Muscle of arm (tissue), 1 donor: ENCODE measurements at regions not wholly inside any gene's neighbourhood (a gene's known extent, or its start where the extent isn't known, plus 50 kb on each side); places are given as distances from the start of the nearest gene placed in this dataset.

Experiments used
- DNase-seq: peaks from one replicate; pipeline ENCODE4 v3.0.0-alpha.2; 2013

DNA sequence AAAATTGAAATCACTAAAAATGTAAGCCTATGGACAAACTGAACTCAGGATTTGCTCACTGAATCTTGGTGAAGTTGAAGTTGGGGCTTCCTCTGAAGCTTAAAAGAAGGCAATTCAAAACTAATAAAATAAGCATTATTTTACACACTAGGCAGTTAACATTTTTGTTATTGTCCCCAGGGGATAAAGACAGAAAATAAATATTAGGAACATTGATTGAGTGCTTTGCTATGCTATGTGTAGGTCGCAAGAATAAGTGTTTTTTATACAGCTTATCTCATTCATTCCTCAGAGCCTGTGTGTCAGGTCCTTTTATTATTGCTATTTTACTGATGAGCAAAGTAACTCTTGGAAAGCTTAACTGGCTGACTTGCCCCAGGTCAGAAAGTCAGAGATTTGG lies 82.2 kb downstream of the ZNF608 start:
- no peak for DNase-seq

DNA sequence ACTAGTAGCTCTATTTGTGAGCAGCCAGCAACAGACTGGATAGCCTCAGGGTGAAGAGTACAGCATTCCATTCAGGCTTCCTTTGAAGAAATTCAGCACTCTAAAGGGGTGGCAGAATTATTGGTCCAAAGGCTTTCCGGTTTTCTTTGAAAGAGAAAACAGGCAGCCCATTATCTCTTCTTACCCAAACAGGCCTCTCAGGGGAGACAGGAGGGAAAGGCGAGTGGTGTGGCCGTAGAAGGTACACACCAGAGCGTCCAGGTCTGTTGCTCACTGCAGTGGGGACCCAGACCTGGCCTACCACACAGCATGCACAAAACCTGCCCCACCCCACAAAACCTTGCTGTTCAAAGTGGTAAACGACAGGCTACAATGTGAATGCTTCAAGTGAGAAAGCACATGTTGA lies 83.3 kb downstream of the ZNF608 start:
- DNase-seq: no peak

DNA sequence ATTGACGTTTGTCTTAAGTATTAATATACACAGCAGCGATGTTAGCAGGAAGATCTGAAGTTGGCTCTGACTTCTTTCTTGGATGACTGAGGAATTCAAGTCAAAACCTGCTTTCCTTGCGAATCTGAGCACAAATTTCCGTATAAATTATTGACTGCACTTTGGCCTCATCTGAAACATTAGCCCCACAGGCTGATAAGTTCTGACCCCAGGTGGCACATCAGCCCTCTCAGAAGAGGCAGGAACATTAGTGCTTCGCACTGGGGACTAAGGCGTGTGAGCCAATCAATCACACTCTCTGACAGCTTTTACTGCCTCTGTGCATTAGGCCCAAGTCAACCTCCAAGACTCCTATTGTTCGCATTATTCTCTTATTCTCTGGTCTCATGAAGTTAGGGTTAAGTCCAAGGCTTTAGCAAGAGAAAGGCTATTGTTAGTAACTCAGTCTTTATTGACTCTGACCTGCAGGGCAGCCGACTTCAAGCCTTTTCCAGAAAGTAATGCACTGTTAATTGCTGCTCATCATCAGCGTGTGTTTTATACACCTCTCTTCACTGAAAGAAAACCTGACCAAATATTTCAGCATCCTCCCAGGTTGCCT lies 84.2 kb downstream of the ZNF608 start:
- DNase-seq: no peak

DNA sequence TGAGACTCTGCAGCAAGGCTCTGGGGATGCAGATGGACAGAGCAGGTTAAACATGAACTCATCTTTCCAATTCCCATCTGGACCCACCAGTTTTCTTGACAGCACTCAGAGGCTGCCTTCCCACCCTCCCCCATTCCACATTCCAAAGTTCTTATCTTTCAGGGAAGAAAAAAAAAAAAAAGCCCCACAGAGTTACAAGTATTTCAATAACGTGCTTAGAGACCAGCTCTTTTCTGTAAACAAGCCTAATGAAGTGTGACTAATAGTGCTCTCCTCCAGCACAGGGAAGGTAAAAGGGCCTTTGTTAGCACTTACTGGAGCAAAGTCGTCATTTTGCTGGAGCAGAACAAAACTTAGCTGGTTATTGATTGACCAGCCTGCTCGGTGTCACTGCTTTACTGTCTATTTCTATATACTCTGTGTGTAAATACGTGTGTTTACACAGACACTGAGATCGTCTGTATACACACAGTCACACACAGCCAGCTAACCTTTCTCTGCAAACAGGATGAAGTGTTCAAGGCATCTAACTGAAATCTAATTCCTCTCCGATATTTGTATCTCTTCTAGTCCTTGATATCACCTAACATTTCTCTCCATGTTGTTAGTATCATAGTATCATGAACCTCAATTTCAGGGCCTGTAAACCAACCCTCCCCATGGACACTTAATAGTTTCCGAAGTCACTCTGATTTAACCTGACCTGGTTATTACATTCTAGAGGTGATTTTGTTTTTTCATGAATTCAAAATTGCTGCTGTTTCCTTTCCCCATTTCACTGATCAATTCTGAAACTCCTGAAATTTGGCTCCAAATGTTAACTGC lies 84.9 kb downstream of the ZNF608 start:
- DNase-seq: no peak

DNA sequence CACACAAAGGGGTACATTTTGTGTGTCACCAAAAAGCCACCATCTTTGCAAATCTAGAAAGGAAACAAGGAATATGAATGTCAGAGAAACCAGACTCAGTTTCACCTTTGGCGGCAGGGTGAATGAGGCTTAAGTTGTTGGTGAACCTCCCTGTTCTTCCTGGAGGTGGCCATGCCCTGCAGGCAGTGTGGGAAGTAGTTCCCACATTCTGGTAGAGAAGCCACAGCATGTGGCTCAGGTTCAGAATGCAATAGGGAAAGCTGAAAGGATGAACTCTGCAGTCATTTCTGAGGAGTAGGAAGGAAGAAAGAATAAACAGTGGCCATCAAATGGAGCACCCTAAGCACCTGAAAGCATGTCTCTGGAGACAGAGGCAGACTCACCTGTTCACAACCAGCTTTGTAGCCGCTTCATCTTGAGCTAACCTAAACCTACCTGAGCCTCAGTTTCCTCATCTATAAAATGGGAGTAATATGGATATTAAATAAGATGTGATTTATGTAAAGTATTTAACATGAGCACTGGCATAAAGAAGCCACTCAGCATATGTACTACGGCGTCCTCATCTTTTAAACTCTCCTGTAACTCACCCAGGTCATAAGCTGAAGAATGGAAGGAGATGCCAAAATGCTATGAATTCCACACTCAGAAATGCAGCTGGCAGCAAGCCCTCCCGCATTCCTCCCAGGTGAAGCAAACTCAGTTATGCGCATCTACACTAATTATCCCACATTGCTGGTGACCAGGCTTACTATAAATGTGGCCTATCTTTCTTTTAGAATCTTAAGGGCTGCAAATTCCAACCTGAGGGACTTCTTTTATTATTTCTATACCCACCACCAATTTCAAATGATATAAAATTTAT lies 86.0 kb downstream of the ZNF608 start:
- DNase-seq: no peak

DNA sequence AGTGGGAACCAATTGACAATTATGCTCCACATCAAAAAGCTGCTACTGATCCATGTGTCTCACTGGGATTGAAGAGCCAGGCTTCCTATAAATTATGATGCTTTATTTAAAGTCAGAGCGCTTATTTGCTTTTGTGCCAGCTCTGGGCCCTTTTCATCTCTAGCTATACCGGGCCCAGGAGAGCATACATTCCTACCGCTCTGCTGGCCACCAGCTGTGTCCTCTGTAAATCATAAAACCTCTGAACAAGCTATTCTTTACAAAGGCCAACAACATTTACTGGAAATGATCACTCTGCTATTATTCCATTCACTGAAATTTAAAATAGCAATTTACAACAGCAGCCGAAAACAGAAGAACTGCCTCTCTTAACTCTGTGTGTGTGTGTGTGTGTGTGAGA lies 86.6 kb downstream of the ZNF608 start:
- DNase-seq: no peak

DNA sequence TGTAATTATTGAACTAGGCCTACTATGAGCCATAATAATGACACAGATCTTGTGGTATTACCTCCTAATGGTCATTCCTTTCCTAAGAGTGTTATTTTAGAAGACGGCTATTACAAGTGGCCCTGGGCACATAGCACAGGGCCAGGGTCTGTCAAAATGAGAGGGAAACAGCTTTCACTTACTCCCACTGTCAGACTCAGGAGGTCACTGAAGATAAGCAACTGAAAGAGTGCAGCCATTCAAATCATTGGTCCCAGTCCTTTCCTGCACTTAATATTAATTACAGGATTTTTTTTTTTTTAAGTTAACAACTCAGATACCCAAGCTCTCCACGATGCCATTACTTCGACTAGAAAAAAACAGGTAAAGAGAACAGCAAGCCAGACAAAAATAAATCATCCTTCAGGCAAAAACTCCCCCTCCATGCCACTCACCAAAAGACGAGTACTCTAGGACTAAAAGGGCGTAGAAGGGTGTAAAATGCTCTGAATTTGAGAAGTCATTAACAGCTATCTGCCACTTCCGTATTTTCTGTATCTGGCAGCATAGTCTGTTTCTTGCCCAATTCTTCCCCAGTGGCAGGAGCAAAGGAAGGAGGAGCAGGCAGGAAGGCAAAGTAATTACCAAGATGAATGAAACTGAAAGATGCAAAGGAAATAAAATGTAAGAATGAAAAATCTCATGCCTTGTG lies 87.4 kb downstream of the ZNF608 start:
- no peak for DNase-seq

DNA sequence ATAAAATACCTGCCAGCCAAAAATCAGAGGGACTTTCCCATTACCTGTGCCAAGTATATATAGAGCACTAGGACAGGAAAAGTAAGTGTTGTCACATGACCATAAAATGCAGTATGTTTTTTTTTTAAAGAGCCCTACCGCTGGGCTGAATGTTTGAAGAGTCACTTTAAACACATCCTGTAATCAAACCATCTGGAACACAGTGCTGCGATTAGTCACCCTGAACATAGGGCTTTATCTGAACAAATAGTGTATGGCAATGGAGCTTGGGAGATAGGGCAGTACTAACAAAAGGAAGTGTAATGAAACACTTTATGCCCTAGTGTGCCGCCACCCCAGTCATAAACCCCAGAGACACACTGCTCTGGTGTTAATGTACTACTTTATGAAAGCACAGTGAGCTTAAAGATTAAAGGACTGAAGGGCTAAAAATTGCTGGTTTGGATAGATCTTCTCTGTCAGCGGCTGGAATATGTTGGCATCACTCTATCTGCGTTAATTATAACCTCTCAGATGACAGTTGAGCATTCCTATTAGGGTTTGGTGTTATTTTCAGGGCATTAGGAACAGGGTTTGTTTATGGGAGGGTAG lies 90.4 kb downstream of the ZNF608 start:
- DNase-seq: no peak

DNA sequence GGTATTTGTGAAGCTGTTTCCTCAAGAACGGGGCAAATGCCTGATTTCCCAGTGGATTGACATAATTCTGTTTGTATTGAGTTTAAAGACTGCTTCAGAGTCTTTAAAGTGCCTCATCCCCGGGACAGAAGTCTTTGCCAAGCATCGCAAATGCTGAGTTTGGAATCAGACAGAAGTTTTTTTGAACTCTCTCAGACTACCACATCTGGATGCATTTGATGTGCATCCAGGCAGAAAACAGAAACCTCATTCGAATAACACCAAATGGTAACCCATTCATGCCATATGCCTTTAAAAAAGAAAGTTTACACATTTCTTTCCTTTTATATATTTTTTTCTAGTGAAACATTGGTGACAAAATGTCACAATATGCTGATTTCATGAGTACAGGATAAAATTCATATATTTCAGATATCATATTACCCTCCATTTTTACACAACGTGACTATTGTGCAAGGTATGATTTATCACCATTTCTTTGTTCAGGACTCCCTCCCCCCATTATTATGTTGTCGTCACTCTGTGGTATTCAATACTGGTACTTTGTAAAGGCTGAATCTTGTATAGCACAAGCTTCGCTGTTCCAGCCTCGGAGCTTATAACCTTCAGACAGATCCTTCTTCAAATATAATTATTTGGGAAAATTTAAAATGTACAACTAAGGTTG lies 91.1 kb downstream of the ZNF608 start:
- DNase-seq: peak; percentile 74

DNA sequence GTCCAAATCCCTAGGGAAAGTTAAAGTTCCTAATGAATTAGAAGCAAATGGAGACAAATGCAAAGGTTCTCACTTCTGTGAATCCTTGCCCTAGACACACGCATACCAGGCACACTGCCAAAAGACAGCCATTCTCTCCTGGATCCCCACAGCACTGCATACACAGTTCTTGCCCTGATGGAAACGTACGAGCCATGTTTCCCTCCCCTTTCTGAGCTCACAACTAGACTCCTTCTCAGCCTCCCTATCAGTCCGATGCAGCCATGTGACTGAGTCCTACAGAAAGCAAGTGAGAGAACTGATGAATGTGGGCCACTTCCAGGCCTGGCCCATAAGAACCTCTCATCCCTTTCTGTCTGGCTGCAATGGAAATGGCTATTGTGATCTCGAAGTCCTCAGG lies 92.0 kb downstream of the ZNF608 start:
- DNase-seq: no peak

DNA sequence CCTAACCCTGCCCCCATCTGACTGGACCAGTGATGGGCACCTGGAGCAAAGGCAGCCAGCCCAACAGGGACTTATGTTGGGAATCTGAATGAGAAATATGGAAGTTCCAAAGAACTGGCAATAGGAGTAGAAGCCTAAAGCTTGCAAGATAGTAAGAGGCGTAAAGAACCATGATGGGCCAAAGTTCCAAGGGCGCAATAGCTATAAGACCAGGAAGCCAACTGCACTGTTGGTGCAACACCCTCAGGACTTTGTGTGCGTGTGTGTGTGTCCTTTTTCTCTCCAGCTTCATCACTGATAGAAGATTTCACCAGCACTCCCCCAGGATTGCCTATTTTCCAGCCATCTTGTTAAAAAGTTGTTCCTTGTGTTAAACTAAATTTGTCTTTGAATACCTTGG lies 92.8 kb downstream of the ZNF608 start:
- no peak for DNase-seq

DNA sequence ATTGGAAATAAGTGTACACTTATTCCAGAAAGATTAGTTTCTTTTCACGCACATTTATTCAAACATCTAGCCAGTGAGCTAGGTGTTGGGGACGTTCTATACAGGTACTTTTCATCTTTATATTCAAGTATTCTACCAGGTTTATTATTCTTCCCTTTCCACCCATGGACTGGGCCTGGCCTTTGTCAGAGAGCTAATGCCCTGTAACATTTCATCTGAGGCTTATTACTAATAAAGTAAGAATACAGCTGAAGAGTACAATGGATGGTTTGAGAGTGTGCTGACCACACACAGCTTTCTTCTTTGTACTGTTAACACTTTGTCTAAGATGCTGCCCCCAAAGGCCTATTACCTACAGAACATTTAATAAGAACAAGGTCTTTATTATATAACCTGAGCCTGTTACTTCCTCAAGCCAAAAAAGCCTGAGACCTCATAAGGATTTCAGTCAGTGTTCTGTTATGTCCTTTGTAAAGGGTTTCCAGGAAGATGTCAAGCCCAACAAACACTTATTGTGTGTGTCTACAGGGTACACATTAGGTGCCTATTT lies 93.5 kb downstream of the ZNF608 start:
- no peak for DNase-seq

DNA sequence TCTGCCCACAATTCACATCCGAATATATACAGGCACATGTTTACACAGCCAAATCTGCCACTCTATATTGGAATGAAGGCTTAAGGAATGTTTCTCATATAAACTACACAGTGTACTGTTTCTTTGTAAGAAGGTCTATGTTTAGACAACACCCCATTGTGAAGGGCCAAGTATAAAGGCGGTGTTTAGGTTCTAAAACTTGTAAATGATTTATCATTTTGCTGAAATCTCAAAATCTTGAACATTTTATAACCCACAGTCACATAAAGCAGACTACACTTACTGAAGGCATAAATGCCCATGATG lies 94.0 kb downstream of the ZNF608 start:
- DNase-seq: no peak

DNA sequence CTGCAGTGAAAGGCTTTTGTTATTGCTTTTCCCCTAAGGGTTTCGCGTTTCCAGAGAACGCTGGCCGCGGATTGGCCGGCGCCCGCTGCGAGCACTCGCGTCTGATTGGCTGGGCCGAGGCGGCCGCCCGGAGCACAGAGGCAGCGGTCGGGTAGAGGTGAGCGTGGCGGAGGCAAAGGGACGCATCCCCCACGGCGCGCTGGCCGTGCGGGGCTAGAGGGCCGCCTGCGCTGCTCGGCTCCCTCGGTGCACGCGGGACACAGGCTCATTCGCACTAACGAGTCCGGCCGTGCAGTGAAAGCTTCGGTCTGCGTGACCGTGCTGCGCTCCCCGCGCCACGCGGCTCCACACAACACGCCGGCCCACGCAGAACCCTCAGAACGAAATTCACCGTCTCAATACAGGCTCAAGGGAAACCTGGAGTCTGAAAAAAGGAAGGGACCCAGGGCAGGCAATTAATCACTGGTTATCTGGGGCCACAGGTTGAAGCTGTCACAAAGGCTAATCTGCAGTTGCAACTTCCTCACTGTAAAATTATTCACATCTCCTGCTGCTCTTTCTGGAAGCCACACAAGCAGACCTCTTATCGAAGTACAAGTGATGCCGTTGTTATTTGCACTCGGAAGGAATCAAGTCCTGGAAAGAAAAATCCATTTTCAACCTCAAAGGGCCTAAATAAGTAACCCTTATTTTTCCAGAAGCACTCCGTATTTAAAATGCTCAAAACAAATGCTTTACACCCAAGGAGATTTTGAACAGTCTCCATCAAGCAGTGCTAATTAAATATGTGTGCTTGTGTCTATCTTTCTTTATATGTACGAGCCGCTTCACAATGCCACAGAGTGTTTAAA lies 94.6 kb downstream of the ZNF608 start:
- DNase-seq: peak; percentile 90

DNA sequence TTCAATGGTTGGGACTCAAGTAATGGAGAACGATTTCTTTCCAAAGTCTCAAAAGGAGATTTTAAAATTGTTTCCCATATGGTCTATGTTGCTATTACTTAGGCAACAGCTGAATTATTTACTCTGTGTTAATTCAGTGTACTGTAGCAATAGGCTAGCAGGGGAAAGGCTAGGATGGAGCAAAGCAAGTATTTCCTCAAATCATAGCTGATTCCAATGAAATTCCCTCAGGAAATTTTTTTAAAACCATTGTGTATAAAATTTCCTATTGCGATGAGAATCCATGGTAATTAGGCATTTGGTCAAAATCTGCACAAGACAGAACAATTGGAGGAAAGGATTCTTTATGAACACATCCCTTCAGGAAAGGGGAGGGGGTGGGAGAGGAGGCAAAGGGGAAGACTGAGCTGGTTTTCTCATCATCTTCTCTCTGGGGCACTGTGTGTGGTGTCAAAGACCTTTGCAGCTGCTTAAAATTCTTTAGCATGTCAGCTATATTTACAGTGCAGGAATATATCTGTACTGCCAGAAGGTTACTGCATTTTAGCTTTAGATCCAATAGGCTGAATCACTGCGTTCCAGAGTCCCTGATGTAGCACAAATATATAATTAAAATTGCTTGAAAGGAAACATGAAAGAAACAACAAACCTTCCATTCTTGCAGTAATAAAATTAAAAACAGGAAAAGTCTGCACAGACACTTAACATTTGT lies 95.3 kb downstream of the ZNF608 start:
- DNase-seq: peak; percentile 90

DNA sequence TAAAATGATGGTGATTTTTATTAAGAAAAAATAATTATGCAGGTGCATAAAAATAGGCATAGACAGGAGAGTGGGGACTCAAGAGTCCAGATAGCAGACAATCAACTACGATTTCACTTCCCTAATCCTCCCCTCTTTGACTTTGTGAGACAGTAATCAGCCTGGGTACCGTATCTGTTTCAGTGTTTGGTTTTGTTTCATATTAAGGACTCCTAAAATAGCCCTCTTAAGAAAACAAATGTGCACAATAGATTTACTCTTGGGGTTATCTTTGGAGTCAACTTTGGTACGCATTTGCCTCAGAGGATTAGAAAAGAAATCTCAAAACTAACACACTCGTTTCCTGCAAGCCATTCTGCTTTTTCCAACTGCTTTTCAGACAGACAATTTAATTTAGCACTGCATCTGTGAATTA lies 96.3 kb downstream of the ZNF608 start:
- DNase-seq: no peak

DNA sequence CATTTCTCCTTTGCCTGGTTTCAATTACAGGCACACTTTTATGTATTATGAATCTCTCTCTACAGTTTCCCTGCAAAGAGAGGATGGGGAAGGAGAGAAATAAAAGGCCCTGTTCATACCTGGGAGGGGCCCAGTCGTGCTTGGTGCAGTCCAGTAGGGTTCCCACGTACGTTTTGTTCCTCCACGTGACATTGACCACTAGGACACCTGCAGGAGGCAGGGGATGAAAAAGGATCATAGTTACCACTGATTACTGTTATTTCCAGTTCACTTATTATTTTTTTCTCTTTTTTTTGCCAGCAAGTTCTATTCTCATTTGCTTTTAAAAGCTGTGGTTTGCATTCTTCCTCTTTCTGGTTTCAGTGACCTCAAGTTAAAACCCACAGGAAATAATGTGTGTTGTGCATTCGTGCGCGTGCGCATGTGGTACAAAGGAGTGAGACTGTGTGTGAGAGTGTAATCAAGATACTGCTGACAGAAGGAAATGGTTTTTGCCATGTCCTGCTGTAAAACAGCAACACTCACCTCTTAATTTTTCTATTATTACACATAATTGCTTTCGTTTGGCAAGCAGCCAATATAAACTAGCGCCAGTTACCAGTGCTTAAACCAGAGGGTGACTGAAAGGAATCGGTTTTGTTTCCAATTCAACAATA lies 96.8 kb downstream of the ZNF608 start:
- DNase-seq: peak; percentile 70

DNA sequence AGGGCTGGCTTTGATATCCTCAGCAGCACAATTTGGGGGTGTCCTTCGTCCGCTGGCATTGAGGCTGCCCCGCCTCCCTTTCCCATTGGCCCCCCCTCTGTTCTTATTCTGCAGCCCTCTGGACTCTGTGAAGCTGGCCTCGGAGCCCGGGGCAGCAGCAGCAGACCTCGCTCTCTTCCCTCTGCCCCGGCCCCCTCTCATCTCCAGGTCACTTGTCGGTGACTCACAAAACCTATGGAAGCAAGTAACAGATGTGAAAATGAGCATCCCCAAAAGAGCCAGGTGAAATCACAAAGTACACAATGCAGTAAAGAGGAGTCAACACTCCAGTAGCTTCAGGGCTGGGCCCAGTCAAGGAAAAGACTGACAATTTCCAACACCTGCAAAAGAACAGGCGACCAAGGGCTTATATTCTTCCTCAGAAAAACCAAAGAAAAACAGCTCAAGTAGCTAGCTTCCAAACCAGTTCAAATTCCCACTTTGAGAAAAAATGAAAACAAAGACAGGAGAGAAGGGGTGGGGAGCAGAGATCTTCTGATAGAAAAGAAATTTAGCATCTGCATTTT lies 97.5 kb downstream of the ZNF608 start:
- DNase-seq: no peak
